Trophoblast cell (in vitro differentiated cells and primary cell): ENCODE measurements at regions not wholly inside any gene's neighbourhood (a gene's known extent, or its start where the extent isn't known, plus 50 kb on each side); places are given as distances from the start of the nearest gene placed in this dataset.
A peak's percentile ranks its signal among the peaks of the same experiment; 100 is the strongest.

Source experiments
- DNase-seq, 2 donors: peaks; one replicate each; pipeline ENCODE4 v3.0.0-alpha.2; 2016
- H2AFZ ChIP-seq: 2 replicates; pipeline ENCODE4 v1.6.1; 2013; ENCODE audit warnings: low read length, moderate library complexity, mild to moderate bottlenecking; ENCODE audit not compliant: insufficient read depth, poor library complexity
- H2AK5ac ChIP-seq: 2 replicates; pipeline ENCODE4 v1.6.1; 2013; ENCODE audit warnings: mild to moderate bottlenecking, low read length
- H2BK120ac ChIP-seq: 2 replicates; pipeline ENCODE4 v1.6.1; 2013; ENCODE audit warnings: low read length, mild to moderate bottlenecking, moderate library complexity; ENCODE audit not compliant: insufficient read depth, poor library complexity
- H2BK12ac ChIP-seq: 2 replicates; pipeline ENCODE4 v1.6.1; 2013; ENCODE audit warnings: mild to moderate bottlenecking, low read length, moderate library complexity
- H2BK5ac ChIP-seq: 2 replicates; pipeline ENCODE4 v1.6.1; 2013; ENCODE audit warnings: low read length, low read depth, moderate library complexity, mild to moderate bottlenecking; ENCODE audit not compliant: poor library complexity
- H3K14ac ChIP-seq: 2 replicates; pipeline ENCODE4 v1.6.1; 2013; ENCODE audit warnings: mild to moderate bottlenecking, low read length
- H3K18ac ChIP-seq: 2 replicates; pipeline ENCODE4 v1.6.1; 2013; ENCODE audit warnings: mild to moderate bottlenecking, low read length
- H3K23ac ChIP-seq: 2 replicates; pipeline ENCODE4 v1.6.1; 2013; ENCODE audit warnings: low read length
- H3K27ac ChIP-seq: 2 replicates; pipeline ENCODE4 v1.5.1; 2013; ENCODE audit warnings: low read depth, mild to moderate bottlenecking, inconsistent platforms, low read length, moderate library complexity
- H3K27me3 ChIP-seq: 2 replicates; pipeline ENCODE4 v1.6.1; 2013; ENCODE audit warnings: inconsistent platforms, mild to moderate bottlenecking, low read length, moderate library complexity; ENCODE audit not compliant: insufficient read depth
- H3K36me3 ChIP-seq, 2 experiments: 1 replicate in 1 of 2; 2 replicates in 1 of 2; pipeline ENCODE4 v1.6.1; 2013; ENCODE audit warnings: low read length in 2 of 2, mild to moderate bottlenecking in 2 of 2, moderate library complexity in 1 of 2; ENCODE audit not compliant: insufficient read depth in 2 of 2, control insufficient read depth in 1 of 2
- H3K4ac ChIP-seq: 2 replicates; pipeline ENCODE4 v1.6.1; 2013; ENCODE audit warnings: low read depth, mild to moderate bottlenecking, low read length, moderate library complexity
- H3K4me1 ChIP-seq, 2 experiments: 1 replicate in 1 of 2; 2 replicates in 1 of 2; pipeline ENCODE4 v1.6.1; 2013; ENCODE audit warnings: low read length in 2 of 2, mild to moderate bottlenecking in 2 of 2, moderate library complexity in 1 of 2; ENCODE audit not compliant: insufficient read depth in 2 of 2, control insufficient read depth in 1 of 2
- H3K4me2 ChIP-seq: 2 replicates; pipeline ENCODE4 v1.6.1; 2013; ENCODE audit warnings: inconsistent platforms, mild to moderate bottlenecking, low read length, moderate library complexity
- H3K4me3 ChIP-seq: 2 replicates; pipeline ENCODE4 v1.5.1; 2013; ENCODE audit warnings: mild to moderate bottlenecking, low read depth, low read length, inconsistent platforms
- H3K79me1 ChIP-seq: one replicate; pipeline ENCODE4 v1.6.1; 2013; ENCODE audit warnings: low read length
- H3K79me2 ChIP-seq: 2 replicates; pipeline ENCODE4 v1.6.1; 2013; ENCODE audit warnings: low read length, mild to moderate bottlenecking; ENCODE audit not compliant: control insufficient read depth, insufficient read depth, poor library complexity
- H3K9ac ChIP-seq: 2 replicates; pipeline ENCODE4 v1.6.1; 2013; ENCODE audit warnings: mild to moderate bottlenecking, low read length
- H3K9me3 ChIP-seq: 2 replicates; pipeline ENCODE4 v1.6.1; 2013; ENCODE audit warnings: low read depth, mild to moderate bottlenecking, control low read depth, inconsistent platforms, low read length; ENCODE audit not compliant: insufficient read depth
- H4K12ac ChIP-seq: 2 replicates; pipeline ENCODE4 v1.6.1; 2013; ENCODE audit warnings: low read depth, mild to moderate bottlenecking, low read length, moderate library complexity
- H4K8ac ChIP-seq: 2 replicates; pipeline ENCODE4 v1.6.1; 2013; ENCODE audit warnings: low read depth, mild to moderate bottlenecking, low read length, moderate library complexity
- H4K91ac ChIP-seq: one replicate; pipeline ENCODE4 v1.6.1; 2013; ENCODE audit warnings: low read depth, mild to moderate bottlenecking, low read length, moderate library complexity
- WGBS: extraction: QIAGEN DNeasy Blood & Tissue Kit; methylation state at CpG from one replicate; pipeline ENCODE4 v1.1.7; 2013; ENCODE audit warnings: missing lambda C conversion rate; ENCODE audit not compliant: insufficient read length, insufficient coverage; ENCODE audit errors: extremely low coverage; 5-methylcytosine and 5-hydroxymethylcytosine counted together

DNA sequence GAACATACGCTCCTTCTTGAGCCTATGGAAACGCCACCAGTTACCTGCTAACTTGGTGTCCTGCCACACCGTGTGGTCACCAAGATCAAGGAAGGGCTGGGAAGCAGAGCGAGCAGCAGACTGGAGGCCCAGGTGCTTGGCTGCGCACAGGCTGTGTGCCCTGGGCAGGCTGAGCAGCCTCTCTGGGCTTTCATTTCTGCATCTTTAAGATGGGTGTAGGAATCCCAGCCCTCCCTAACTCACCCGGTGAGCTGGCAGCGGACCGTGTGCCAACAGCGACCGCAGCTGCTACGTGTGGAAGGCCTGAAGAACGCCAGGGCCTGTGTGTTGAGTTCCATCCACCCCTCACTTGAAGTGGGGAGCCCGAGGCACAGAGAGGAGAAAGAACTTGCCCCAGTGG is 80.0 kb downstream of the IRF8 start:
- no peak overlapping the region for H3K18ac ChIP-seq
- WGBS, result no CpG with 5 or more reads among the region's 13 CpGs
- H2AK5ac ChIP-seq, result no peak overlapping the region
- no peak overlapping the region for H4K12ac ChIP-seq
- H3K4ac ChIP-seq, result no peak overlapping the region
- no peak overlapping the region for H2BK12ac ChIP-seq
- H3K4me2 ChIP-seq, result no peak overlapping the region
- H3K36me3 ChIP-seq, result no peaks in the 10 kb centered on the region
- H3K79me1 ChIP-seq, result peaks cover 6% of the 10 kb centered on the region
- no peaks in the 10 kb centered on the region for H3K9me3 ChIP-seq
- peaks cover 0 to 2% of the 10 kb centered on the region in 2 experiments for H3K4me1 ChIP-seq
- H3K9ac ChIP-seq, result no peak overlapping the region
- H4K91ac ChIP-seq, result no peak overlapping the region
- H3K79me2 ChIP-seq, result no peaks in the 10 kb centered on the region
- H2BK120ac ChIP-seq, result no peak overlapping the region
- no peak overlapping the region for H3K14ac ChIP-seq
- no peak overlapping the region for H3K4me3 ChIP-seq
- H3K27me3 ChIP-seq, result no peaks in the 10 kb centered on the region
- no peak overlapping the region for H2BK5ac ChIP-seq
- no peak overlapping the region for H4K8ac ChIP-seq
- DNase-seq, result no peak
- H2AFZ ChIP-seq, result no peak overlapping the region
- H3K27ac ChIP-seq, result no peak overlapping the region
- H3K23ac ChIP-seq, result no peak overlapping the region

DNA sequence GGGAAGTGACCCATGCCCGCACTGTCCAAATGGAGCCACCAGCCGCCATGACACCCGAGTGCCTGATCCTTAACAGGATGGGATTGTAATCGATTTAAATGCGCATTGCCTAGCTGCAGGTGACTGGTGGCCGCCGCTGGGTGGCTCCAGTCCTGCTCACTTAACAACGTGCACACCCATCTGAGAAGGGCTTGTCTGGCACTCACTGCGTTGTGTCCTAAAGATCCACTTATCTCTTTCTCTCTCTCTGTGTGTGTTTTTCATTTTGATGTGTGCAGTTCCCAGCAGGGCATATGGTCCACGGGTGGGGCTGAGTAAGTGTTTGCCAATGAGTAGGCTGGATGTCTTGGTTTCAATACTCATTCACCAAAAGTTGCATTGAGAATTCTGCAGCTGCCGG is 80.6 kb downstream of the IRF8 start:
- Histone ChIP-seq H2AFZ (no peak overlapping the region), H3K27me3 (no peaks in the 10 kb centered on the region), H3K36me3 (no peaks in the 10 kb centered on the region), H3K18ac (no peak overlapping the region), H4K91ac (no peak overlapping the region), H3K4me3 (no peak overlapping the region), H3K9ac (no peak overlapping the region), H4K8ac (no peak overlapping the region), H2BK5ac (no peak overlapping the region), H2BK12ac (no peak overlapping the region), H3K27ac (no peak overlapping the region), H3K4me2 (no peak overlapping the region), H3K4me1 (peaks cover 0 to 2% of the 10 kb centered on the region in 2 experiments), H3K79me1 (peaks cover 6% of the 10 kb centered on the region), H3K23ac (no peak overlapping the region), H4K12ac (no peak overlapping the region), H3K4ac (no peak overlapping the region), H3K9me3 (no peaks in the 10 kb centered on the region), H2BK120ac (no peak overlapping the region), H2AK5ac (no peak overlapping the region), H3K14ac (no peak overlapping the region), H3K79me2 (no peaks in the 10 kb centered on the region)
- no peak for DNase-seq
- WGBS, result no CpG with 5 or more reads among the region's 11 CpGs

DNA sequence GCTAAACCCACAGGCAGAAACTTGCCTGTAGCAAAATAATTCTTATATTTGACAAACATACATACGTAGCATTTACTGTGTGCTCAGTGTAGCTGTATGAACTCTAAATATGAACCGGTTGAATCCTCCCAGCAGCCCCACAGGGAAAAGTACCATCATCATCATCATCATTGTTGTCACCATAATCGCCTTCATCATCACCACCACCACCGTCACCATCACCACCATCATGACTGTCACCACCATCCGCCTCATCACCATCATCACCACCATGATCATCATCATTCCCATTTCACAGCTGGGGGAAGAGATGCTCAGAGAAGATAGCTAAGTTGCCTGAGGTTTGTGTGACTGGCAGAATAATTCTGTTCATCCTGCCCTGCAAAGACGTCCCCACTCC is 81.7 kb downstream of the IRF8 start:
- H3K9me3 ChIP-seq, result no peaks in the 10 kb centered on the region
- WGBS, result no CpG with 5 or more reads among the region's 6 CpGs

DNA sequence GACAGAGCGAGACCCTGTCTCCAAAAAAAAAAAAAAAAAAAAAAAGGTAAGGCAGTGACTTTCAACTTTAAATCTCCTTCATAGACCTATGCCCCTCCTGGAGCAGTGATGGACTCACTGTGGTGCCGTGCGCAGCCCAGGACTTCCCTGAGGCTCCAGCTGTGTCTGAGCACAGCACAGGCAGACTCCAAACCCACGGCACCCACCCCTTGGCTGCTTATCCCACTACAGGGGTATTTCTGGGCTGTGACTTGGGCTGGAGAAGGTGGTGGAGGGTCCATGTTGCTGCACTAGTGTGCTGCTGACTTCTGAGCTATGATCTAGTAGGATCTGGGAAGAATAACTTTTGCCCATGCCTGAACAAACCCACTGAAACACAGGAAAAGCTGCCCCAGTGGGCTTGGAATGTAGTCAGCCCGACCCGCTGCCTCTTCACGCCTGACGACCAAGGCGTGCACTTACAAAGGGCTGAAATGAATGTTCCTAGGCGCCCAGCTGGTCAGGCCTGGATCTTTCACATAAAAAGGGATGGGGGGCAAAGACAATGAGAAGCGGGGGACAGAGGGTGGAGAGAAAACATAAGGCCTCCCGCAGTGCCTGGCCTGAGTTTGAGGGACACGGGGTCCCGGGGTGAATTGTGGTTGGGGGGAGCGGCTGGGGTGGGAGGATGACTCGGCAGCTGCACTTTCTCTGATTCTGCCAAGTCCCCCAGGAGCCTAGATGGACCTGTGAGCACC is 83.0 kb downstream of the IRF8 start:
- DNase-seq, result no peak
- Histone ChIP-seq H3K9me3 (no peaks in the 10 kb centered on the region), H3K23ac (no peak overlapping the region), H4K12ac (no peak overlapping the region), H3K79me2 (no peaks in the 10 kb centered on the region), H3K36me3 (no peaks in the 10 kb centered on the region), H2BK5ac (no peak overlapping the region), H2BK120ac (no peak overlapping the region), H2AK5ac (peak overlapping the region; percentile 66), H3K4ac (no peak overlapping the region), H4K8ac (no peak overlapping the region), H3K4me3 (no peak overlapping the region), H3K27ac (no peak overlapping the region), H4K91ac (no peak overlapping the region), H3K27me3 (no peaks in the 10 kb centered on the region), H3K14ac (no peak overlapping the region), H3K79me1 (peaks cover 8% of the 10 kb centered on the region), H2BK12ac (peak overlapping the region; percentile 46), H3K4me2 (no peak overlapping the region), H3K4me1 (peaks cover 0 to 4% of the 10 kb centered on the region in 2 experiments), H2AFZ (no peak overlapping the region), H3K18ac (no peak overlapping the region), H3K9ac (no peak overlapping the region)
- no CpG with 5 or more reads among the region's 16 CpGs for WGBS

More for the DNA sequence above, 81.7 kb downstream of the IRF8 start:
- Histone ChIP-seq H3K36me3 (no peaks in the 10 kb centered on the region), H3K9ac (no peak overlapping the region), H3K14ac (no peak overlapping the region), H3K18ac (no peak overlapping the region), H4K12ac (no peak overlapping the region), H3K4ac (no peak overlapping the region), H3K27me3 (no peaks in the 10 kb centered on the region), H2BK5ac (no peak overlapping the region), H4K8ac (no peak overlapping the region), H3K4me1 (peaks cover 0 to 4% of the 10 kb centered on the region in 2 experiments), H3K27ac (no peak overlapping the region), H3K4me3 (no peak overlapping the region), H3K79me1 (peaks cover 6% of the 10 kb centered on the region), H2AK5ac (no peak overlapping the region), H2BK120ac (no peak overlapping the region), H3K79me2 (no peaks in the 10 kb centered on the region), H2AFZ (no peak overlapping the region), H3K23ac (no peak overlapping the region), H4K91ac (no peak overlapping the region), H2BK12ac (no peak overlapping the region), H3K4me2 (no peak overlapping the region)
- peak; percentile 41 to 78 for DNase-seq
